GM12892 (cell line): ENCODE measurements at regions not wholly inside any gene's neighbourhood (a gene's known extent, or its start where the extent isn't known, plus 50 kb on each side); places are given as distances from the start of the nearest gene placed in this dataset.

ENCODE experiments used
- POLR2AphosphoS5 ChIP-seq: IDR thresholded peaks from 2 replicates; pipeline ENCODE4 v1.6.1; 2011; ENCODE audit warnings: low read depth, low read length, control low read depth
- TAF1 ChIP-seq: IDR thresholded peaks from 2 replicates; pipeline ENCODE4 v1.6.1; 2011; ENCODE audit warnings: low read depth, mild to moderate bottlenecking, control low read depth, low read length, borderline replicate concordance

DNA sequence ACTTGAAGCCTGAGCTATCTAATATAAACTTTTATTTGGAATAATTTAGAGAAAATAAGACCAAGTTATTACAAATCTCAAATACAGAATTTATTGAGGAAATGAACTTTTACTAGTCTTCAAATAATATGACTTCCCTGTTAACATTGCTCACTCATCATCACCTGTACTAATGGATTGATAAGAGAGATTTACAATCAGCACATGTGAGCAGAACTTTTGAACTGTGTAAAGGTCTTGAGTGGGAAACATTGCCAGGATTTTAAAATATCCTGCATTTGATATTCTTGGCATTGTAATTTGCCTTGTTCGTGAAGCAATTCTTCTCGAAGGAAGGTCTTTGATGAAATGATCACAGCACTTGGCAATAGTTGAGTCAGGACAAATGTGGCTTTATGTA lies 111.9 kb downstream of the FGF9 start:
- TF ChIP-seq TAF1 (no peak), POLR2AphosphoS5 (no peak)
